ENCODE measurements at regions not wholly inside any gene's neighbourhood (a gene's known extent, or its start where the extent isn't known, plus 50 kb on each side); places are given as distances from the start of the nearest gene placed in this dataset.

- TF ChIP-seq ZNF462 (CRISPR knock-in tag; IDR thresholded peaks at IDR 0.05) = no peak
- no peak for TF ChIP-seq NANOG (IDR thresholded peaks at IDR 0.05; ENCODE audit: borderline replicate concordance)
- no peak for TF ChIP-seq EZH2phosphoT487 (IDR thresholded peaks at IDR 0.05; ENCODE audit: unreplicated experiment)
- no peak for TF ChIP-seq ZNF331 (CRISPR knock-in tag; IDR thresholded peaks at IDR 0.05; ENCODE audit: low read depth)
Observed at GRCh38 chr16:47999595-47999994, 156.2 kb downstream of the ABCC12 start (continued).

- Mint-ChIP-seq H3K27me3 (ENCODE audit: insufficient read depth, low read depth, poor library complexity) (no peaks in the 10 kb centered on the region), H3K9me3 (peaks cover 6% of the 10 kb centered on the region), H3K36me3 (ENCODE audit: low read depth) (no peaks in the 10 kb centered on the region; the same call in 2 of the 3 replicates), H3K4me1 (no peaks in the 10 kb centered on the region), H3K4me3 (no peak overlapping the region), H3K27ac (no peak overlapping the region)
- no peak overlapping the region for H2AFZ ChIP-seq
- H4K20me1 ChIP-seq (replicated peaks; ENCODE audit: insufficient read depth) = no peaks in the 10 kb centered on the region
- H3K4me3 ChIP-seq = no peak overlapping the region
- no peaks in the 10 kb centered on the region for H3K79me2 ChIP-seq (replicated peaks; ENCODE audit: insufficient read depth)
- H3K4me2 ChIP-seq = no peak overlapping the region
- no peaks in the 10 kb centered on the region for H3K36me3 ChIP-seq (ENCODE audit: insufficient read depth)
- DNase-seq (ENCODE audit: low spot score) (no peak), ATAC-seq (no peak)
- H3K9me2 ChIP-seq (ENCODE audit: insufficient read depth) = peaks cover 10% of the 10 kb centered on the region; the same call in 1 of the 2 replicates
- no peak overlapping the region for H3K27ac ChIP-seq (ENCODE audit: low read depth)
- H3K27me3 ChIP-seq (ENCODE audit: insufficient read depth) = no peaks in the 10 kb centered on the region
- peak in 1 of 2 experiments; percentile 37; a peak in 3 of 4 replicates for TF ChIP-seq CTCF (conservative IDR thresholded peaks at IDR 0.05; ENCODE audit: low read depth in 2 of 2)
- no peak for TF ChIP-seq CREB1 (CRISPR knock-in tag; IDR thresholded peaks at IDR 0.05; ENCODE audit: low read depth)
- no peak for TF ChIP-seq STAT1 (IDR thresholded peaks at IDR 0.05; ENCODE audit: unreplicated experiment)
- H3K4me1 ChIP-seq (ENCODE audit: insufficient read depth) = no peaks in the 10 kb centered on the region
- H3F3A ChIP-seq (replicated peaks; ENCODE audit: low read depth) = no peaks in the 10 kb centered on the region
Observed at GRCh38 chr16:47995354-47995753, 160.4 kb downstream of the ABCC12 start.
